IPS DF 6.9 (cell line): ENCODE measurements at regions not wholly inside any gene's neighbourhood (a gene's known extent, or its start where the extent isn't known, plus 50 kb on each side); places are given as distances from the start of the nearest gene placed in this dataset.
A peak's percentile ranks its signal among the peaks of the same experiment; 100 is the strongest.
"Not testable (repeated sequence)": the region's sequence is repeated elsewhere in the genome, so short reads cannot be mapped to it uniquely, and the experiment has no call there.

Experiments used
- DNase-seq: peaks from one replicate; pipeline ENCODE4 v3.0.0-alpha.2; 2013; ENCODE audit warnings: low read depth, low spot score
- H3K27ac ChIP-seq: one replicate; pipeline ENCODE4 v1.5.1; 2013; ENCODE audit warnings: low read length, control low read depth
- H3K27me3 ChIP-seq: 2 replicates; pipeline ENCODE4 v1.6.1; 2013; ENCODE audit warnings: mild to moderate bottlenecking, low read length; ENCODE audit not compliant: control insufficient read depth, insufficient read depth
- H3K36me3 ChIP-seq: 2 replicates; pipeline ENCODE4 v1.6.1; 2013; ENCODE audit warnings: low read length; ENCODE audit not compliant: control insufficient read depth, insufficient read depth
- H3K4me1 ChIP-seq: 2 replicates; pipeline ENCODE4 v1.6.1; 2013; ENCODE audit warnings: low read length; ENCODE audit not compliant: control insufficient read depth, insufficient read depth
- H3K4me3 ChIP-seq: 2 replicates; pipeline ENCODE4 v1.5.1; 2013; ENCODE audit warnings: mild to moderate bottlenecking, low read length
- H3K9me3 ChIP-seq: 2 replicates; pipeline ENCODE4 v1.6.1; 2013; ENCODE audit warnings: low read length, inconsistent platforms; ENCODE audit not compliant: control insufficient read depth, insufficient read depth
- WGBS: extraction: QIAGEN DNeasy Blood & Tissue Kit; methylation state at CpG from one replicate; pipeline ENCODE4 v1.1.7; 2013; ENCODE audit warnings: mixed read lengths, missing lambda C conversion rate; ENCODE audit not compliant: insufficient read length, insufficient coverage; 5-methylcytosine and 5-hydroxymethylcytosine counted together

- Histone ChIP-seq H3K36me3 (no peaks in the 10 kb centered on the region), H3K4me3 (no peak overlapping the region), H3K4me1 (peaks cover 3% of the 10 kb centered on the region; the same call in 1 of the 2 replicates), H3K27me3 (no peaks in the 10 kb centered on the region), H3K27ac (no peak overlapping the region), H3K9me3 (no peaks in the 10 kb centered on the region)
- WGBS: no CpG with 5 or more reads among the region's 7 CpGs
- peak; percentile 48 for DNase-seq
Measured at GRCh38 chr6:164344801-164345291, 930.3 kb downstream of the QKI start.

- H3K4me1 ChIP-seq, H3K4me3 ChIP-seq, H3K36me3 ChIP-seq, H3K27me3 ChIP-seq, H3K9me3 ChIP-seq, H3K27ac ChIP-seq, DNase-seq: not testable (repeated sequence)
- WGBS: no CpG with 5 or more reads among the region's 4 CpGs
Measured at GRCh38 chr6:164339442-164339841, 924.9 kb downstream of the QKI start.

DNA sequence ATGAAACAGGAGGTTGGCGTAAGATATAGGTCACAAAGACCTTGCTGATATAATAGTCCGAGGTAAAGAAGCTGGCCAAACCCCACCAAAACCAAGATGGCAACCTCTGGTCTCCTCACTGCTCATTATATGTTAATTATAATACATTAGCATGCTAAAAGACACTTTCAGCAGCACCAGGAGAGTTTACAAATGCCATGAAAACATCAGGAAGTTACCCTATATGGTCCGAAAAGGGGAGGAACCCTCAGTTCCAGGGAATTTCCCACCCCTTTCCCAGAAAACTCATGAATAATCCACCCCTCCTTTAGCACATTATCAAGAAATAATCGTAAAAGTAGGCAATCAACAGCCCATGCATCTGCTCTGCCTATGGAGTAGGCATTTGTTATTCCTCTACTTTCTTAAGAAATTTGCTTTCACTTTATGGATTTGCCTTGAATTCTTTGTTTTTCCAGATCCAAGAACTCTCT is 923.4 kb downstream of the QKI start:
- H3K27me3 ChIP-seq: no peaks in the 10 kb centered on the region
- H3K4me1 ChIP-seq: no peaks in the 10 kb centered on the region
- no CpG with 5 or more reads among the region's 4 CpGs for WGBS

GRCh38 chr6:164337024-164337924 is 922.8 kb downstream of the QKI start:
- Histone ChIP-seq H3K27ac (no peak overlapping the region), H3K27me3 (no peaks in the 10 kb centered on the region), H3K9me3 (no peaks in the 10 kb centered on the region), H3K4me1 (no peaks in the 10 kb centered on the region), H3K36me3 (no peaks in the 10 kb centered on the region), H3K4me3 (no peak overlapping the region)
- no peak for DNase-seq
- no CpG with 5 or more reads among the region's 50 CpGs for WGBS

More for the DNA sequence above, 923.4 kb downstream of the QKI start:
- no peak overlapping the region for H3K4me3 ChIP-seq
- no peaks in the 10 kb centered on the region for H3K36me3 ChIP-seq
- H3K27ac ChIP-seq: no peak overlapping the region
- DNase-seq: no peak
- H3K9me3 ChIP-seq: no peaks in the 10 kb centered on the region

- DNase-seq: no peak
- Histone ChIP-seq H3K27me3 (no peaks in the 10 kb centered on the region), H3K27ac (no peak overlapping the region), H3K36me3 (no peaks in the 10 kb centered on the region), H3K4me3 (no peak overlapping the region), H3K9me3 (no peaks in the 10 kb centered on the region), H3K4me1 (no peaks in the 10 kb centered on the region)
- no CpG with 5 or more reads among the region's 2 CpGs for WGBS
Measured at GRCh38 chr6:164336455-164336854, 921.9 kb downstream of the QKI start.

- H3K36me3 ChIP-seq: no peaks in the 10 kb centered on the region
- no CpG with 5 or more reads among the region's 2 CpGs for WGBS
- no peak overlapping the region for H3K27ac ChIP-seq
- no peaks in the 10 kb centered on the region for H3K9me3 ChIP-seq
- DNase-seq: no peak
- H3K4me1 ChIP-seq: no peaks in the 10 kb centered on the region
- no peak overlapping the region for H3K4me3 ChIP-seq
- H3K27me3 ChIP-seq: no peaks in the 10 kb centered on the region
Measured at GRCh38 chr6:164331026-164331425, 916.5 kb downstream of the QKI start.

GRCh38 chr6:164325168-164325567 is 910.6 kb downstream of the QKI start:
- no CpG with 5 or more reads among the region's 1 CpG for WGBS
- no peaks in the 10 kb centered on the region for H3K9me3 ChIP-seq

DNA sequence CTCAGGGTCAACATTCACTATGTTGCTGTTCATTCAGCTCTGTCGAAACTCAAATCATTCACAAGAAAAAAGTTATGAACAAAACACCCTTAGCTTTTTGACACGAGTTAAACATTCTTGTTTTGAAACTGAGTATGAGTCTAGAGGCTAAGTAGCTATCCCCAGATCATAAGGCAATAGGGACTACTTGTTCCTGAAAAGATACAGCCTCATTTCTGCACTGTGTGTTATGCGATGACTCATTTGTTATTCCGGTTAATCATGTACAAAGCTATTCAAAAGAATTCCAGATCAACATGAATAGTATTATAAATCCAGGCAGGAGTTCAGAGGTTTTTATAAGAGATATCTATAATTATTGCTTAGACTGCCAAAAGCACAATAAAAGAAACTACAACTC is 908.0 kb downstream of the QKI start:
- no peaks in the 10 kb centered on the region for H3K9me3 ChIP-seq
- H3K4me3 ChIP-seq: no peak overlapping the region
- no peak overlapping the region for H3K27ac ChIP-seq
- H3K4me1 ChIP-seq: no peaks in the 10 kb centered on the region
- no CpG with 5 or more reads among the region's 4 CpGs for WGBS
- DNase-seq: no peak
- H3K27me3 ChIP-seq: no peaks in the 10 kb centered on the region
- no peaks in the 10 kb centered on the region for H3K36me3 ChIP-seq

More at GRCh38 chr6:164325168-164325567, 910.6 kb downstream of the QKI start:
- no peak for DNase-seq
- no peaks in the 10 kb centered on the region for H3K27me3 ChIP-seq
- no peaks in the 10 kb centered on the region for H3K36me3 ChIP-seq
- H3K4me3 ChIP-seq: no peak overlapping the region
- H3K27ac ChIP-seq: no peak overlapping the region
- no peaks in the 10 kb centered on the region for H3K4me1 ChIP-seq

DNA sequence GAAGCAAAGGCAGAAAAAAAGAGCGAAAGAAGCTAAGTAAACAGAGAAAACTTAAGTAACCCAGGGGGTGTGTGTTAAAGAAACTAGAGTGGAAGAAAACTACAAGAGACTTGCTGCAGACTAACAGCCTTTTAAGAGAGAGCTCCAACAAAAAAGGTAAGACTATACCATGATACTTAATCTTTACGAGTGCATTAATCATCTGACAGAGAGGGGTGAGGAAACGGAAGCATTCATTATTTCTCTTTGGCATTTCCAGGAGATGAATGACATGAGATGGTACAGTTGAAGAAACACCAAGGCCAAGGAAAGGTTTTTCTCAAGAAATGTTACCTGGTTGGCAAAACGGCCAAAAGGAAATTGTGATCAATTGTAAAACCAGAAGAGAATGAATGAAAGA is 906.8 kb downstream of the QKI start:
- Histone ChIP-seq H3K27ac (no peak overlapping the region), H3K4me3 (no peak overlapping the region), H3K27me3 (no peaks in the 10 kb centered on the region), H3K9me3 (no peaks in the 10 kb centered on the region), H3K4me1 (no peaks in the 10 kb centered on the region), H3K36me3 (no peaks in the 10 kb centered on the region)
- no CpG with 5 or more reads among the region's 4 CpGs for WGBS
- DNase-seq: no peak

- no peaks in the 10 kb centered on the region for H3K4me1 ChIP-seq
- DNase-seq: no peak
- no CpG with 5 or more reads among the region's 2 CpGs for WGBS
Measured at GRCh38 chr6:164315376-164315775, 900.9 kb downstream of the QKI start.

DNA sequence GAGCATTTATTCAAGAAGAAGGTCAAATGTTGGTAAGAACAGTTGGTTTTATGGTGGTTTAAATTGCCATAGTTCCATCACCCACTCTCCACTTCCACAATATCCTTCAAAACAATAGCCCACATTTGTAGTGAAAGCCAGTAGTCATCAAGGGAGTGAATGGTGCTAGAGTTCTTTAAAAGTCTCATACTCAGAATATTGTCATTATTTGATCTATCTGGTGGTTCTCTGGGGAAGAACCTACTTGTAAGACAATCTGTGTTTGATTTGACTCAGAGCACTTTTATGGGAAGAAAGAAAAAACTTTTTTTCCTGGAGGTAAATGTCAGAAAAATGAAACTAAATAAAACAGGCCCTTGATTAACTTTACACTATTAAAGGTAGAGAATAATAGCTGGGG is 893.8 kb downstream of the QKI start:
- Histone ChIP-seq H3K9me3 (no peaks in the 10 kb centered on the region), H3K27ac (no peak overlapping the region), H3K36me3 (no peaks in the 10 kb centered on the region), H3K4me1 (no peaks in the 10 kb centered on the region), H3K27me3 (no peaks in the 10 kb centered on the region), H3K4me3 (no peak overlapping the region)
- no peak for DNase-seq

More at GRCh38 chr6:164315376-164315775, 900.9 kb downstream of the QKI start:
- Histone ChIP-seq H3K9me3 (no peaks in the 10 kb centered on the region), H3K36me3 (no peaks in the 10 kb centered on the region), H3K4me3 (no peak overlapping the region), H3K27me3 (no peaks in the 10 kb centered on the region), H3K27ac (no peak overlapping the region)
